ENCODE measurements at regions not wholly inside any gene's neighbourhood (a gene's known extent, or its start where the extent isn't known, plus 50 kb on each side); places are given as distances from the start of the nearest gene placed in this dataset.

DNA sequence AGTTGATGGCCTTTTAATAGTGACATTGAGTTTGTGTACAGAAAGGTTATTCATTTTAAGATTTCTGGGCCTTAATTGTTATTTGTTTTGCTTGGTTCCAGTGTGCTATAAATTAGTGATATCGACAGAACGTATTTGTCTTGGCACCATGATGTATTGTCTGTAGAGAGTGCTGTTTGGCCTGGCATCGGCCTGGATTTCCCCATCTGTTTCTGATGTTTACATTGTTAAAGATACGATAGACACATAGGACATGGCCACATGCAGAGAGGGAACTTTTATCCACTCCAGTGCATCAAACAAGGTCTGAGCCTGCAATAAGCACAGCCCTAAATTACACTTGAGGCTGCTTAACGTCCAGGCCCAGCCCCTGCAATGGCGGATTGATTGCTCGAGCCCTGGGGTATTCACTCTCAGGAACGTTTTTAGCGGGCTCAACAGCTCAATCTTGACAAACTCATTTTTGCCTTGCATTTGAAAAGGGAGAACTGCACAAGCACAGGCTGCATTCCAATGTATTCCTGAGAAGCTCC lies 144.7 kb downstream of the SLC4A3 start:
- DNase-seq, result no peak

DNA sequence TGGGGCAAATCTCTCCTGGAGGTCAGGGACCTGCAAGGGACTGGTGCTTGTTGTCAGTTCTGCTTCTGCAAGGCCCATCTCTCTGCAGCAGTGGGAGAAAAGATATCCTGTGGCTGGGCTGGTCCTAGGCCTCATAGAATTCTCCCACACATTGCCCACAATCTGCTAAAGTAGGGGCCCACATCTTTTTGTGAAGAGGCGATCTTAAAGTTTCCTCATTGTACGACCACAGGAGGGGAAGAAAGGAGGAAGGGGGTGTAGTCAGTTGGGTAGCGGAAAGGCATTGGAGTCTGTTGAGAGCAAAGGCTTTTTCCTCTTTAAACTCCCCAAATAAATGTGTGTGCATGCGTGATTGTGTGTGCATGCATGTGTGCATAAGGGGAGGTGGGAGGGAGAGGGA lies 145.3 kb downstream of the SLC4A3 start:
- DNase-seq, result no peak

DNA sequence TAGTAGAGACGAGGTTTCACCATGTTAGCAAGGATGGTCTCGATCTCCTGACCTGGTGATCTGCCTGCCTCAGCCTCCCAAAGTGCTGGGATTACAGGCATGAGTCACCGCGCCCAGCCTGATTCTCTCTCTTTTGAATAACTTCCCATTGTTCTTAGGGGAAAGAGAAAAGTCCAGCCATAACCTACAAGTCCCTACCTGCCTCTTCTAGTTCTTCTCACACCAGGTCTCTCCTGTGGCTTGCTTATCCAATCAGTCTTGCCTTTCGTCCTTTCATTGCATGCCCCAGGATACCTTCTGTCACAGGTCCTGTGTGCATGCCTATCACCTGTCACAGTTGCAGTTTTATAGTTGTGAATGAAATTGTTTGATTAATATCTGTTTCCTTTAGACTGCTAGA lies 148.1 kb downstream of the SLC4A3 start:
- DNase-seq, result no peak

DNA sequence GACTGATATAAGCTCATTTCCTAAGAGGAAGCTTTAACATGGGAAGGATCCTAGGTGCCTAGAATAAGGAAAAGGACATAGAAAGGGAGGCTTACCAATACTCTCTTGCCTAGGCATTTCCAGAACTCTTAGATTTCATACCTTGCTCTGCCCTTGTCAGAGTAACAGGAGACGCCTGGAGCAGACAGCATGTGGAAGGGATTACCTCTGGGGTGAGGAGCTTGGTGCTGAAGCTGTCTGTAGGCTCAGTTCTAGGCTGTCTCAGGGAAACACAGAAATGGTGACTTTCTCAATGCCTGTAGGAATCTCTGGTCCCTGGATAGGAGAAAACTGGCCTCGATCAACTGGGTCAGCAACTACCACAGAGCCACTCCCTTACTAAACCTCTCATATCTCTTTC lies 150.0 kb downstream of the SLC4A3 start:
- DNase-seq, result no peak

DNA sequence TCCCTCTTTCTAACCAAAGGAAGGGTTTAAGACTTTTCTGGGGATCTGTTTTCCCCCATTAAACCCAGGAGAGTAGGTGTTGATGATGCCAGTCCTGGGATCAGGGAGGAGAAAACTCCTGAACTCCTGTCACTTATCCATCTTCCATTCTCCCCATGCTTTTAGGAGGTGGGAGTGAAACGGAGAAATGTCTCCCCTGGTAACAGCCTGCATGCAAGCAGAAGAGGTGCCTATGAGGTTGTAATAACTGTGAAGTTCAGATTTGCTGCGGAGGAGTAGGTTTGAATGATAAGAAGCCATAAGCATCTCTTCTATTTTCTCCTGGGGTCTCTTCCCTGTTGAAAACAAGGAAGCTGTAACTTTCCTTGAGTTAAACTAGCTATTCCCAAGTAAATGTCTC lies 150.8 kb downstream of the SLC4A3 start:
- DNase-seq, result no peak

DNA sequence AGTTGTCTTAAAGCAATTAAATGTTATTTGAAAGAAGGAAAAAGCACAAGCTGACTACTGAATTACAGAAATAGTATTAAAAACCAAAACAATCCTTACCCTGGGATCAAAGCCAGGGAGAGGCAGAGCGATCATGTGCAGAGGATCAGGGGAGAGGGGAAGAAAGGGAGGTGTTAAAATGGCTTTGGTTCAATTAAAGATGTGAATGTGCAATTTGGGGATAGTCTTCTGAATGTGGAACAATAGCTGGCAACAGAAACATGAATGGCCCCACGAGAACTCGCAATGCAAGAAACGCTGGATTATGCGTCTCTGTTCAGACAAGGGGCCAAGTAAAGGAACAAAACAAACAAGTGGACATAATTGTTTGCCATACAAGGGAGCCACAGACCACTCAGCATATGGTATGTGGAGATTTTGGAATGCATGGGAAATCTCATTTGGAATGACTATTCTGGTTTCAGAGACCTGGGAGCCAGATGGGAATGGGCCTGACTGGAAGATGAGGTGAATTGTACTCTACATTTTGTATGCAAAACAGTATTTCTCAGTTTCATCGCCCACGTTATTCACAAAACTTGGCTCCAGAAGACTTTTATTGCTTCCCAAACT lies 155.4 kb downstream of the SLC4A3 start:
- peak; percentile 89 for DNase-seq

DNA sequence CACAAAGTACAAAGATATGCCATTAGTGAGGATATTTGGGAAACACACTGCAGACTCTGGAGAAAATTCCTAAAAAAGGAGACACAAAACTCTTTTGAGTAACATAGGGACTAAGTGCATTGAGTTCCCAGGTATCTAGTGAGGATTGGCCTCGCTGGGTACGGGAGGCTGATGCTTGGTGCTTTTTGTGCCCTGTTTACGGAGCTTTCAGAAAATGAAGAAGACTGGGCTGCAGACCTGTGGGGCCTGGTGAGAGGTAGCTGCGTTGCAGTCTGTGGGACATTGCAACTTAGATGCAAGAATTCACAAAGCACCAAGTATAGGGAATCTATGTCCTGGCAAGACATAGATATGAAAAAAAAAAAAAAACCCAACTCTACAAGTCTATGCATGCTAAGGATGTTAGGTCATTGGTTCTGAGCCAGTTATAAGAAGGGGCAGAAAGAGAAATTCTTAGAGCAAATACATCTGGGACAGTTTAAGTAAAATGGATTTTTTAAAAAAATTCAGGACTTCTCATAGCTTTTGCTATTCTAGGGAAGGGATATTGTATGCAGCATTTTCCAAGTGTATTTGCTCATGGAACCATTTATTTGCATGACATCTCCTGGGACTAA lies 156.0 kb downstream of the SLC4A3 start:
- DNase-seq, result peak; percentile 88

DNA sequence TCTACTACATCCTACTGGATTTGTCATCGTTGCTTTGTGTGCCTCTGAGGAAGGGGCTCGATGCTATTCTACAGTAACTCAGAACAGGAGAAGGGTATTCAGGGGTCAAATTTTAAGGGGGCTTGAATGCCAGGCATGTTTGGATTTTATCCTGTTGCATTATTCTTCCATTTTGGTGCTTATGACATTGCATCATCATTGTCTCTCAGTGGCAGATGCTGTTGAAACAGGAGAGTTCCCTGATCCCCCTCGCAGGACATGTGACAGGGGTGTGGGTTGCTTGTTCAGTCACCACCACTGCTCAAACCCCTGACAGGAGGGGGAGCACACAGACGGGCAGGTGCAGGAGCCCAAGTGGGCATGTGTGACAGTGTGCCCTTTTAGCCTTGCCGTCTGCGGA lies 156.7 kb downstream of the SLC4A3 start:
- no peak for DNase-seq

DNA sequence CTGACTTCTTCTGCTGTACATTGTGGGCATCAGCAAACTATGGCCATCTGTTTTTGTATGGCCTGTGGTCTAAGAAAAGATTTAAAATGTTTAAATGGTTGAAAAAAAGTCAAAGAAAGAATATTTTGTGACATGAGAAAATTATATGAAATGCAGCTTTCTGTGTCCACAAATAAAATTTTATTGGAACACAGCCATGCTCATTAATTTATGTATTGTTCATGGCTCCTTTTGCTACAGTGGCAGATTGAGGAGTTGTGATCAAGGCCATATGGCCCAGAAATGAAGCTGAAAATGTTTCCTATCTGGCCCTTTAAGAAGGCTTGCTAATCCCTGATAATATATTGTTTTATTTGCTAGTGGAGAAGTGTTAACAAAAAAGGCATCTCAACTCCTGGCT lies 162.0 kb downstream of the SLC4A3 start:
- peak; percentile 50 for DNase-seq

DNA sequence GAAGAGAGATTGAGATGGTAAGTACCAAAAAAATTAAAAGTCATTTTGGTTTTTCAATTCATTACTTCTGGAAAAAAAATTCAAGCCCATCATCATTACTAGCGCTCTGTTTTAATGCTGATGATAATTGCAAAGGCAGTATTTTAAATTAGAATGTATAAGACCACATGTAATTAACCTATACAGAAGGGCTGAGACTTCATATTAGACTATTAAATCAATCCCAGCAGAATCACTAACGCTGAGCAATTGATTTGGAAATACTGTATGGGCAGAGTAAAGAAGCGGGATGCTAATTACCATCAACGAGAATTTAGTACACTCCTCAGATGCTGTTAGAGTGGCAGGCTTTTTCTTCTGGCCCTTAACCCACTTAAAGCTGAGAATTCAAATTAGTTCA lies 165.0 kb downstream of the SLC4A3 start:
- no peak for DNase-seq

DNA sequence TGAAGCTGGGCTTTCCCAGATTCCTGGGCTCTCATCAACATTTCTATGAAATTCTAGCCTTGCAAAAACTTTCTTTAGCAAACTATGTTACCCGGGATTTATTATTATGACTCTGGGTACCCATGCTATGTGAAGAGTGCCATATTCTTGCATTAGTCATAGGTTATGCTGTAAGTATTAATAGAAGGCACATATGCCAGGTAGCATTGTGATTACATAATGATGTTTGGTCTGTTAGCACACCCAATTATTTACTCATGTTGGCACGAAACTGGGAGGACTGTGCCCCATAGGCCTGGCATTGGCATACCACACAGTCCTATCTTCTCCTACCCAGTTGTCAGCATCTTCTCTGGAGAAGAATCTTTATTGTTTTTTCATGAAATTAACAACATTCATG lies 171.0 kb downstream of the SLC4A3 start:
- DNase-seq, result no peak

DNA sequence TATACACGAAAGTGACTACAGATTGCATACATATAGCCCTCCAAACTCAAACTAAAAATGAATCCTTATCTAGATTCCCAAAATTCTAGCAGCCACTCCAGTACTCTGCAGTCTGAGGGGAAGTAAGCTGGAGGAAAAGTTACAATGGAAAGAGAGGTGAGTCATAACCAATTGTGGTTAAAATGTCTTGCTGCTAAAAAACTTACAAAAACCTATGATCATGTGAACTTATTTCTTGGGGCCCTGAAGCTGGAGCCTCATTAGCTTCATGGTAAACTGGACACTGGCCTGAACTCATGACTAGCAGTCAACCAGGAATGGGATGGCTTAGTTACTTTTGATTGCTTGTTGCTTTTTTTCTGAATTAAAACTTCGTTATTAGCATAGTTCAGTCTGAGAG lies 175.9 kb downstream of the SLC4A3 start:
- no peak for DNase-seq

DNA sequence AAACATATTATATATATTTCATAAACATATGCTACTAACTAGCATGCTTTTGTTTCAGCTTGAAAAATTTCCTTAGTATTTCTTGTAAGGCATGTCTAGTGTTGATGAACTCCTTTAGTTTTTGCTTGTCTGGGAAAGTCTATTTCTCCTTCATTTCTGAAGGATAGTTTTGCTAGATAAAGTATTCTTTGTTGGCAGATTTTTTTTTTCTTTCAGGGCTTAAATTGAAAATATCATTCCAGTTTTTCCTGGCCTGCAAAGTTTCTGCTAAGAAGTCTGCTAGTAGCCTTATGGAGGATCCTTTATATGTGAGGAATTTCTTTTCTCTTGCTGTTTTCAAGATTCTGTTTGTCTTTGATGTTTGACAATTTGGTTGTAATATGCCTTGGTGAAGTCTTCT lies 183.5 kb downstream of the SLC4A3 start:
- DNase-seq, result no peak

DNA sequence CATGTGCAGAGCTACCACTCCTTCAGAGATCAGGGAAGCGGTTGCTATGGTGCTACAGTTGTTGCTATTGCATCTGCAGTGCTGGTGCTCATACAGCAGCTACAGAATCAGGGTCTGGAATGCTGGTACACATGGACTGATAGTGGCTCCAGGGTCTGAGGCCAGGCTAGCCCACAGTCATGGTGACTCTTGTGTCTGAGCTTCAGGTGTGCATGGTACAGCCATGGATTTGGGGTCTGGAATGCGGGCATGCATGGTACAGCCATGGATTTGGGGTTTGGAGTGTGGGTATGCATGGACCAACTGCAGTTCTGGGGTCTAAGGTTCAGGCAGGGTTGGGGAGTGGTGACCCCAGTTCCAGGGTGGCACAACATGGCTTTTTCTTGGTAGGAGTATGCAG lies 185.2 kb downstream of the SLC4A3 start:
- no peak for DNase-seq

DNA sequence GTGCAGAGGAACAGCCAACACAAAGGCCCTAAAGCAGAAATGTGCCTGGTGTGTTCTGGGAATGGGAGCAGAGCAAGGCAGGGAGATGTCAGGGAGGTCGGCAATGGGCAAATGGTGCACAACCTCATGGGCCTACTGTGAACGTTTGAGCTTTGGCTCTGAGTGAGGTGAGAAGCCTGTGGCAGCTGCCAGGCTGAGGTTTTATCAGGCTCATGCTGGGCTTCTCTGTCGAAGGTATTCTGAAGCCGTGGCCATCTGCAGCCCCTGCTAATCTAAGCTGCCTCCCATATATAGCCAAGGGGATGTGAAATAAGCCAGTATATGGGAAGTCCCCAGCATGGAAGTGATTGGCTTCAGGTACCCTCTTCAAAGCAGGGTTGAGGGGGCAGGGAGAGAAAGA lies 193.3 kb downstream of the SLC4A3 start:
- DNase-seq, result no peak

DNA sequence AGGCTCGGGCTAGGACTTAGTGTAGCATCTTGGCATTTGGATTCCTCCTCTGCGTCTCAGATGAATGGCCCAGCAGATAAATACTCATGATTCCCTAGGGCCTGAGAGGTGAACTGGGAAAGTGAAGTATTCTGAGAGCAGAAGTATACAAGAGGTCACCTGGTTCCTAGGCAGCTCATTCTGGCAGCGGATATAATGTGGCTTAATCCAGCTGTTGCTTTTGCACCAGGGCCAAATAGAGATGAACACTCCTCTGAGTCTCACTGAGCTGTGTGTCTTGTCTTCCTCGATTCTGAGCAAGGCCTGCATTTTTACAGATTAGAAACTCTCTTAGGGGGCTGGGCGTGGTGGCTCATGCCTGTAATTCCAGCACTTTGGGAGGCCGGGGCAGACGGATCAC lies 196.1 kb downstream of the SLC4A3 start:
- no peak for DNase-seq

DNA sequence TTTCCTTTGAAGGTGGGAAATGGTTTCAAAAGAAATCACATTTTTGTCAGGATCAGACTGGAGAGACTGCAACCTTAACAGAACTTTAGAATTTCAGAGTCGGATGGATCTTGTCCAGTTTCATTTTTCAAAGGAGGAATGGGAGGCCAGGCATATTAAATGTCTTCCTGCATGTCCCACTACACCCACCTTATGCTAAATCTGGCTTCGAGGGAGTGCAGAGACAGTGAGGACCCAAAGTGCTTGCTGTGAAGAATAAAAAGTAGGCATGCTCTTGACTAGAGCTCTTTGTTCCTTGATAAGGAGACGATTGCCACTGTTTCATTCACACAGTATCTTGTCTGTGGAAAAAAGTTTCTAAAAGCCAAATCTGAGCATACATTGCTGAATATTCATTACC lies 197.6 kb downstream of the SLC4A3 start:
- DNase-seq, result no peak

DNA sequence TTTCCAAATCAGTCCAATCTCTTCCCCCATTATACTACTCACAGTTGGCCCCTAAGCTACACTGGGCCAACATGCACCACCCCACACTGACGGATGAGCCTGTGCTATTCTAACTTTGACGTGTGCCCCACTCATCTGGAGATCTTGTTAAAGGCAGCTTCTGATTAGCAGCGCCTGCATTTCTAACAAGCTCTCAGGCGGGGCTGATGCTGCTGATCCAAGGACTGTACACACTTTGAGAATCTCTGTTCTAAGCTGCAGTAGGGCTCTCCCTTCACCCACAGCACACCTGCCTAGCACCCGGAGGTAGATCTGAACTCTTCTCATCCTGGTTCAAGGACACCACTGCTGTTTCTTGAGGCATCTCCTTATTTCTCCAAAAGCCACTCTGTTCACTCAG lies 200.7 kb downstream of the SLC4A3 start:
- no peak for DNase-seq

DNA sequence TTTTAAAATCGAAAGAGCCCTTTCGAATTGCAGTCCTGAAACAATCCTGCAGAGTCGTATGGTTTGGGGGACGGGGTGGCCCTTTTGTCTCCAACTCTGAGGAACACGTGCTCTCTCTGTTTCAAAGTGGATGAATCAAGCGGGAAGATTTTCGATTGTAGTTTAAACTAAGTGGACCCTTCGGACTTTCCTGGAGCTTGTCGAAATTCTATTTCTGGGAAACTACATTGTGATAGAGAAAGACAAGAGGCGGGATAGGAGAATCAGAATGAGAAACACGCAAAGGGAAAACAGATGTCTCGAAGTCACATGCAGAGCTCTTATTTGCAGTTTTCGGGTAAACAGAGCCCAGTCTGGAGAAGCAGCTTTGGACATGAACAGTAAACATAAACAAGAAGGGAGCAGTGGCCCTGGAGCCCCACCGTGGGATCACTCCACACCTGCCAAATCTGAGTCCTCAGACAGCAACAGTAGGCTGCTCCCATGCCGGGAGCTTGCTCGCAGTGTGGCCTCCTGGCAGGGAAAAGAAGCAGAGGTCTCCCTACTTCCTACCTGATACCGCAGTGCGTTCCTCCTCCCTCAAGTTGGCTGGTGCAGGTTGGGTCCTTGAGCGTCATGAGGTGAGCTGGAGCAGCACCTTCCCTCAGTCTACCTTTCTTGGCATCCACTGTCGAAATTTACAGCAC lies 202.4 kb downstream of the SLC4A3 start:
- peak; percentile 60 for DNase-seq

DNA sequence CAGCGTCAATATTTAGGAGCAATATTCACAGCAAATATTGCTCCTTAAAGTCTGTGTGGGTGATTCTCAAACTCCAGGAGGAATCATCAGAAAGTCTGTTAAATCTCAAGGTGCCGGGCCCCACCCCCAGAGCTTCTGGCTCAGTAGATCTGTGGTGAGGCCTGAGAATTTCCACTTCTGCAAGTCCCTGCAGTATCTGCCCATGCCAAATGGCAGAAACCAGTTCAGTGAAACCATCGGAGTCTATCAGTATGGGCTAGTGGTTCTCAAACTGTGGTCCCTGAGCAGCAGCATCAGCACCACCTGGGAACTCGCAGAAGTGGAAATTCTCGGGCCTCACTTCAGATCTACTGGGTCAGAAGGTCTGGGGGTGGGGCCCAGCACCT lies 202.9 kb downstream of the SLC4A3 start:
- DNase-seq, result no peak

DNA sequence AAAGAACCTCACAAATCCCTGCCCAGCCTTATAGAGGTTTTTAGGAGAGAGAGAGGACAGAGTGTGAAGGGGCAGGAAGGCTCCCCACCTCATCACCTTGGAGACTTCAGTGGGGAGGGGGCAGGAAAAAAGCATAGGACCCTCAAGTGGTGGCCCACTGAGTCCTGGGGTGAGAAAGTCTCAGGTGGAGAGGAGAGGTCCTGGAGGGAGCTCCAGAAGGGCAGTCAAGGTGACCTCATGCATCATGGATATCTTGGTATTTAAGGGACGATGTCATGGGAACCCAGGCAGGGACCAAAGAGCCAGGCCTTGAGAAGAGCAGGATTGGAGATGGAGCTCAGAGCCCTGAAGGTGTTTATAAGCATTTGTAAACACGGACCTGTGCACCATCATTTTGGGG lies 204.5 kb downstream of the SLC4A3 start:
- DNase-seq, result no peak

DNA sequence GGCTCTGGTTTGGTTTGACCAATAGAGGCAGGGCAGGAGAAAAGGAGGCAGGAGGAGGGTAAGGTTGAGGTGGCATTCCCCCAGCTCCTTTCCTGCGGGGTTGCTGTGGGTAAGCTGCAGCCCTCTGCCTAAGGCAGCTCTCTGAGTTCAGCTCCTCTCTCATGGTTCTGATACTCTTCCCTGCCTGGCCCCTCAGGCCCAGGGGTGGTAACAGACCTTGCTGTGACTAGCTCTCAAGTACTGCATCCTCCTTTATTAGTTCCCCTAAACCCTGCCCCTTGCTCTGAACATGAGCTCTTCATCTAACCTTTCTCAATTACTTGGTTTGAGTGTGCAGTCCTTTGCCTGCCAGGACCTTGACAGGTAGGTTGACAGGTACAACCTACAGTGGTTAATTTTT lies 205.5 kb downstream of the SLC4A3 start:
- DNase-seq, result no peak

DNA sequence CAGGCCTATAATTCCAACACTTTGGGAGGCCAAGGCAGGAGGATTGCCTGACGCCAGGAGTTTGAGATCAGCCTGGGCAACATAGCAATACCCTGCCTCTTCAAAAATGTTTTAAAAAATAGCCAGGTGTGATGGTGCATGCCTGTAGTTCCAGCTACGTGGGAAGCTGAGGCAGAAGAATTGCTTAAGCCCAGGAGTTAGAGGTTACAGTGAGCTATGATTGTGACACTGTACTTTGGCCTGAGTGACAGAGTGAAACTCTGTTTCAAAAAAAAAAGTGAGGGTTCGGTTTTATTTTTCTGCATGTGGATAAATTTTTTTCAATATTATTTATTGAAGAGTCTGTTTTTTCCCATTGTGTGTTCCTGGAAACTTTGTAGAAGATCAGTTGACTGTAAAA lies 208.1 kb downstream of the SLC4A3 start:
- no peak for DNase-seq

DNA sequence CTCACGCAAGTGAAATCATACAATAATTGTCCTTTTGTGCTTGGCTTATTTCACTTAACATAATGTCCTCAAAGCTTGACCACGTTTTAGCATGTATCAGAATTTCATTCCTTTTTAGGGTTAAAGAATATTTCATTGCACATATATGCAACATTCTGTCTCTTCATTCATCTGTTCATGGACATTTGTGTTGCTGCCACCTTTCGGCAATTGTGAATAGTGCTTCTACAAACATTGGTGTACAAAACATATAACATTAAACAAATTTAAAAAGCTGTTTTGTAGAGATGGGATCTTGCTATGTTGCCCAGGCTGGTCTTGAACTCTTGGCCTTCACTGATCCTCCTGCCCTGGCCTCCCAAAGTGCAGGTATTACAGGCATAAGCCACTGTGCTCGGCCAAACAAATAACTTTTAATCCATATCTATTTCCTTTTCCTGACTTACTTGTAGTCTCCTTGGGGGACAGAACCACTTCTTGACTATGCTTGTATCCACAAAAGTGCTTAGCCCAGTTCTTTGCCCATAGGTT lies 209.3 kb downstream of the SLC4A3 start:
- no peak for DNase-seq
